Fibroblast of skin of left quadriceps (primary cell): ENCODE measurements at regions not wholly inside any gene's neighbourhood (a gene's known extent, or its start where the extent isn't known, plus 50 kb on each side); places are given as distances from the start of the nearest gene placed in this dataset.

Experiments used
- DNase-seq, 2 experiments: peaks; one replicate each; pipeline ENCODE4 v3.0.0-alpha.2; 2013; ENCODE audit warnings: low read depth in 2 of 2

DNA sequence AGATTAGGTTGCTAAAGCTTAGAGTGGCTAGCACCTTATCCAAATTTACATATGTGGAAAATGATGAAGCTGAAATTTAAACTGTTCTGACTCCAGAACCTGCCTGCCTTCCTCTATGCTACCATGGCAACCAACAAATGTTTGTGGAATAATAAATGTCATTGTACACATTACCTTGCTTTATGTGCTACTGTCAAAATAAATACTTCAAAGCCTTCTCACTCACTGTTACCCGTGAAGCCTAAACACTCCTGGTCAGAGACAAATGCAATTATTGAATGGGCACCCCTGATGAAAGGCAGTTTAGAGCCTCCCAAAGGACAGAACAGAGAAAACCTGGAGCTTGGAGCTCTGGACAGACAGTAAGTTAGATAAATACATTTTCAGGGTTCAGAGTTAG is 158.6 kb downstream of the FAM114A2 start:
- DNase-seq, result no peak

DNA sequence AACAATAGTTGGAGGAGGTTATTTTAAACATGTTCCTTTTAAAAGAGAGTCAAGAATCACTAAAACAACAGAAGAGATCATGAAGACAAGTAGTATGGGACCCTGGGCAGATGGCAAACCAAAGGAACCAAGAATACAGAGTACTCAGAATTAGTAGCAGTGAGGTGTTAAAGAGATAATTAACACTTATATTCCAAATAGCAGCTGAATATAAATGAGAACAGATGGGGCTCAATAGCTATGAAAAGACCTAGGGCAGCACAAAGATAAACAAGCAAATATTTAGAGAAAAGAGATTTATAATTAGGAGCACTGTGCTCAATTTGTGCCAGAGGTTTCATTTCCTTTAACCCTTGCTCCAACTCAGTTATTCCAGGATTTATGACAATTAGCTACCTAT is 159.1 kb downstream of the FAM114A2 start:
- no peak for DNase-seq

DNA sequence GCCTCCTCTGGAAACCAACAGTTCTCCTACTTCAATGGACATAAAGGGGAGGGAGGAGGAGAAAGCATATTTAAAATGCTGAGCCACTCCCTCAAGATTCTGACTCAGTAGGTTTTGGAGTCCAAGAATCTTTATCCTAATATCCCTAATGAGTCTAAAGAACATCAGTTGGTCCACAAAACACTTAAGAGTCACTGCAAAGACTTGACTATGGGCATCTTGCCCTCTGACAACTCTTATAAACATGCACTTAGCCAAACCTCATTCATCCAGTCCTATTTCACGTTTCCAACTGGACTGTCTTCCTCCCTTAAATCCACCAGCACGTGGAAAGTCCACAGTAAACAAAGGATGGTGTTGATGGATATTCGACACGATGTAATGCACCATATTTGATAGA is 172.5 kb downstream of the FAM114A2 start:
- DNase-seq, result no peak

DNA sequence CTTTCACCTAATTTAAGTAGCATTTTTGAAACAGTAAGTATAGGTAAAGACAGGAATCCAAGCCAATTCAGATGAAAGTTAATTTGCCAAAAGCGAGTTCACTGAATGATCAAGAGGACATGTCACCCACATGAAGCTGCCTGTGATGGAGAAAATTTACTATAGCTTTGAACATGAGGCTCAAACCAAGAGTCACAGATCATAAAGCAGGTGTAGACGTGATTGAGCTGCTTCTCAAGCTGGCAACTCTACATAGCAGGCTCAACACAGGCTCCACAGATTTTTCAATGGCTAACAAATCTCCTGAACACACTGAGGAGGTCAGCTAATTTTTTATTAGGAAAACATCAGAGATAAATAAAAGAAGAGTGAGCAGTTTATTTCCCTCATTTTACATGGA is 173.7 kb downstream of the FAM114A2 start:
- DNase-seq, result no peak

DNA sequence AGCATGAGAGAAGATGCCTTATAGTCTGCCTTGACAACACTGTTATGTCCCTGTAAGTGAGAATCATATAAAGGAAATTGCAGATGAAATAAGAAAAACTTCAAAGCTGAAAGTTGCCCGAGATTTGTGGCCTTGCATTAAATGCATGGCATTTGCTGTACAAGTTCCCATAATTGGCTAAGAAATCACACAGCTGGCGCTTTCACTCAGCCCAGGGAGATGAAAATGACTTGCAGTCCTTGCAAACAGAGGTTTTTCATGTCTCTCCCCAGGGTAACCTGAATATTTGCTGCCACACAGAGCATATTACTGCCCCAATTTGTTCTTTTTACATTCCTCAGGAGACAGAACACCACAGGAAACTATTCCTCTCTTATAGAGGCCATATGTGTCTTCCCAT is 174.8 kb downstream of the FAM114A2 start:
- no peak for DNase-seq
